HG02852 (cell line): ENCODE measurements at regions not wholly inside any gene's neighbourhood (a gene's known extent, or its start where the extent isn't known, plus 50 kb on each side); places are given as distances from the start of the nearest gene placed in this dataset.

Source experiments
- ATAC-seq: cut with Tn5 transposase; IDR thresholded peaks from one replicate; pipeline ENCODE4 v1.9.1; 2021; ENCODE audit warnings: mild to moderate bottlenecking, moderate library complexity; ENCODE audit not compliant: unreplicated experiment

DNA sequence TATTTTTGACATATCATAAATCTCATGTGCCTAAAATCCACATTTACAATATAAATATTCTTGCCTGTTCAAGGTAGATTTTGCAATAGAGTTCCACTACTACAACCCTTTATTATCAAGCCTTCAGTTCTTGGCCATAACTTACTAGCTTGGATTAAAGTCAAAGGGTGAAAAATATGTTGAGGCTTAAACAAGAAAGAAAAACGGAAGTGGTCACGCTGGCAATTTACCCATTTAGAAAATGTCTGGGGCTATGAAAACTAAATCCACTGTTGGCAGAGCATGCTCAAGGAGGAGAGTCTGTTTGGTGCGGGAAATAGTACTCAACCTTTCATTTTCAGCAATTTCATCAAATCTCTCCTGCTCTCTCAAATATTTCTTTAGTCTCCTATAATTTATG lies 209.8 kb upstream of the RHOBTB1 start:
- no peak for ATAC-seq

DNA sequence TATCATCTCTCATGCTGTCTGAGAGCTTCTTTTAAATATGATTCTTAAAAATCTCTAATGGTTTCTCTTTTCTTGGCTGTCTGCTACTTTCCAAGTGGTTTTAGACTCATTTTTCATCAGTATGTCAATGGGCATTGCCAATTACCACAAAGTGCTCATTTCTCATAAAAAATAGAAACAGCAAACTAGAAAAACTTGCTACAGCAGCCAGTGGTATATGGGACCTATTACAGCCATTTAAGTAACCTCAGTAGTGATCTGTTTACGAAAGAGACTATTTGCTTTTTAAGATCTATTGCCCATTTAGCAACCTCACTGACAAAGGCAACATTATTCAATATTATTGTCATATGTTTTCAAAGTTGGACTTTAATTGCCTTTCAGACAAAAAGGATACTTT lies 207.1 kb upstream of the RHOBTB1 start:
- no peak for ATAC-seq

DNA sequence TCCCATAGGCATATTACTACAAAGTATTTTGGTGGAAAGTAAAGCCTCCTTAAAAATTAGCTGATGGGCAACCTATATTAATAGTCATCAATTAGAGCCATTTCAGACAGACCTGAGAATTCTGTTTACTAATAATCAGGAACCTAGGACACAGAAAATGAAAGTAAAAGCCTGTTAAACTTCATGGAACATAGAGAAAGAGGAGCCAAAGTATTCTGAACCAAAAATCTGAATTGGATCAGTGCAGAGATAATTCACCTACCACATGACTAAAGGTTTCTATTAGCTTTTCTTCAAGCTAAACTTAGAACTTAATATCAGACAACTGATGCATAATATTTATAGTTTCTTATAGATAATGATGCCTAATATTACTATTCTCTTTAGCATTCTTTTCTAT lies 204.5 kb upstream of the RHOBTB1 start:
- no peak for ATAC-seq

DNA sequence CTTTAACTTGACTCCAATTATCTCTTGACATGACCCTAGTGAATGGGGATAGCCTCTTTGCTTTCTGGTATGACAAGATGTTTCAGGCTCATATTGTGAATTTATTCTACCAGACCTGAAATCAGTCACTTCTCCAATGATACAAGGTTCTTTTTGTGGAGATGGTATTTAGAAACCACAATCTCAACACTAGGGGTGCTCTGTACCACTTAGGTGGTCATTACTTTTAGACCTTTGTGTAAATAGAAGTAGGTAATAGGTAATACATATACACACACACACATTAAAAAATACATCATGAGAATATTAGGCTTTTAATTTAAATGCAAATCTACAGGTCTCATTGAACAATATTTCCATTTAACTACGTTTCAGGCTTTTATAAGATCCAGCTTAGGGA lies 199.0 kb upstream of the RHOBTB1 start:
- no peak for ATAC-seq

DNA sequence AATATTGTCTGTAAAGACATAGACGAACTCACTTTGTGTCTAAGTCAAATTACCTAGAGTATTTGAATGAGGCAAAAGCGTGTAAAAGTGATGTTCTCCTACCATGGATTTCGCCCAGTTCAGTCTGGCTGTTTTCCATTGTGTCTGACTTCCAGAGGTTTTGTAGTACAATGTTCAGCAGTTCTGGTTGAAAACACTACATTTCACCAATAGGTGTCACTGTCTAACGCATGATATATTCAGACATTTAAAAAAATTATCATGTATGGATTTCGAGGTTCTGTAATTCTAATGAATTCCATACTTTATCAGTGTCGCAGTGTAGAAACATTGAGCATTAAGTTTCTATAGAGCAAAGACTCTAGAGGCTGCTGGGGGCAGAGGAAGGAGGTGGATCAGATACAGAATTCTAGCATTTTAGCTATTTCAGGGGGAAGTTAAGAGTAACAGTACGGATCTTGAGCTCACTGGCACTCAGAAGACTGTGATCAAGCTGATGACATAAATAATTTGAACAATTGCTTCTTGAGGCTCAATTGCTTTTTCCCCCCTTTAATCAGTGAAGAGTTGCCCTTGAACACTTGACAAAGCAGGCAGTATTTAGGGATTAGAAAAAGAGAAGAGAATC lies 196.9 kb upstream of the RHOBTB1 start:
- ATAC-seq = no peak

DNA sequence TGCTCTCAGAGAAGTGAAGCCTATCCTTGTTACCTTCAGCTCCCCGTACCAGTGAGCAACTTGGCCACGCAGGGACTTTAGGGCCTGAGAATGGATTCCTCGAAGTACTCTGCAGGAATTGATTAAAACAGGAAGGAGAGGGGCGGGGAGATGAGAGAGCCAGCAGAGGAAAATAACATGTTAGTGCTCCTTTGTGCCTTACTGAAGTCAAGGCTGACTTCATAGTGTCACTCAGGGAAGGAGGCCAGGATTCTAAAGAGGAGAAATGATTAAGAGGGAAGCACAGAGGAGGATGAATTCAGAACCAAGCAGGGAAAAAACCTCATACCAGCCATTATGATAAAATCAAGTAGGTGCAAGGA lies 195.6 kb upstream of the RHOBTB1 start:
- no peak for ATAC-seq

DNA sequence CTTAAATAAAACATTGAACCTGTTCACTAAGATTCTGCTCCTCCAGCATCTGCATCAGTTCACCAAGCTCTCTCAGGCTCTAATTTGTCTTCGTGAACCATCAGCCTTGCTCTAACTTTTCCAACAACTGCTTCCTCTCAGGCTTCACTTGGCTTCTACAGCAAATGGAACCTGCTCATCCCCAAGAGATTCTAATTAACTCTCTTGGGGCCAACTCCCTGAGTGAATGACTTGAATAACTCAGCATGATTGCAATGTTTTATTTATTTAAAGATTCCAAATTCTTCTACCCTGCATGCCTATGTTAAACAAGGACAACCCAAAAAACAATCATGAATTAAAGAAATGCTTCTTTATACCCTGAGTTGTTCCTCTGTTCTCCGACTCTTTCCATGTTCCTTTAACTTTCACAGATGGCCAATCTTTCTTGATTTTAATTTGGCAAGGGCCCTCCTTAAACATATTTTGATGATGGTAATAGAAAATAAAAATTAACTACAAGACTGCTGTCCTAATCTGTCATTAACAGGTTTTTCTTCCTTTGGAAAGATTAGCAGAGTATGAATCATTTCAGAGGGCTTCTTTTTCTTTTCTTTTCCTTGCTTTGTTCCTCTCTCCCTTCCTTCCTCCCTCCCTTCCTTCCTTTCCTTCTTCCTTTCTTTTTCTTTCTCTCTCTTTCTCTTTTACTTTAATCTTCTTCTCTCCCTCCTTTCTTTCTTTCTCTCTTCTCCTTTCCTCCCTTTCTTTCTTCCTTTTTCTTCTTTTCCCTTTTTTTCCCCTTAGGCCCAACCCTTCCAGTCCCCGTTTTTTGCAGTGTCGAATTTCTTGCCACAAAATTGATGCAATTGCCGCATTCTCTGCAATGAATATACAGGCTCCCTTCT lies 195.0 kb upstream of the RHOBTB1 start:
- ATAC-seq = no peak

DNA sequence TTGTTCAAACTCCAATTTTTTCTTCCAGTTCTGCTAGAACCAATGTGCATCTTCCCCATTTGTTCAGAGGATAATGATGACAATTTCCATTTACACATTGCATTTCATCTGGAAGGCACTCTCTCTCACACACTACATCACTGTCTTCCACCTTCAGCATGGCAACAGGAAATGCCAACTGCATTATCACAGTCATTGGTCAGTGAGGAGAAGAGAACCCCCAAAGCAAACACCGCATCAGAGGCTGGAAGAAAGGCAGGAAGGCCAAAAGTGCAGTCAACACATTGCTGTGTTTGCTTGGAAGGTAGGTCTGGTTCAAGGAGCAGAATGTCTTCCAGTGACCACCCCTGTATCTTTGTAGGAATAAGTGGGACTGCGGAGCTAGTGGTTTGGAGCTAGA lies 192.2 kb upstream of the RHOBTB1 start:
- ATAC-seq = no peak

DNA sequence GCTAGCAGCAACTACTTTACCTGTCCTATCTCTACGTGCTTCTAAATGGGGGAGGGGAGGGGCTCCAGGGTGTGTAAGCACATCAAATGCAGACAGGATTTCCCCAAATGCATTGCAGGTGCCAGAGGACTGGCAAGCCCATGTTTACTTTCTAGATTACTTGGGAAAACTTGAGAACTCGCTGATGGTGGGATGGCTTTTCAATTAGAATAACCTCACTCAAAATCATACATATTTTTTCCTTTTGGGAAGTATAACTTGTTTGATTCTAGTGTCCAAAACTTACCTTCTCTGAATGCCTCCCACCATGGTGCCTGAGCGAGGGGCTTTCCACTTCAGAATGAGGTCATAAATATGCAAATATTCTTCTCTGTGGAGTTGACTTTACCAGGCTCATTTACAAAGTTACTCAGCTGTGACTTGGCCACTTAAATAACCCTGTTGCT lies 191.3 kb upstream of the RHOBTB1 start:
- peak; percentile 94 for ATAC-seq

DNA sequence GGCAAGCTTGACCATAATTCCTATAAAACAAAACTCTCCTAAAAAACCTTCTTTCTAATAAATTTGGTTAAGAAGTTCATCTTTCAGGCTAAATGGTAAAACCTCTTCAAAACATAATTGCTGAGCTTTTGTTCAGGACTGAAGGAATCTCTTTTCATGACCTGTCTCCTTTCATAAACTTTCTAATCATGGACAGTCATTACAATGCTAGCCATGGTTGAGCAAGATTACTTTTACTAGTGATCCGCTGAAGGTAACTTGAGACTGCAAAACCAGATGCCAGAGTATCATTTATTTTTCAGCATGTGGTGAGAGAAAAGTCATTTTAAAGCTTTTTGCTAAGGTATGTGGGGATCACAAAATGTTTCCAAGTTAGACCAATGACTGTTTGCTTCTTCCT lies 186.4 kb upstream of the RHOBTB1 start:
- no peak for ATAC-seq

DNA sequence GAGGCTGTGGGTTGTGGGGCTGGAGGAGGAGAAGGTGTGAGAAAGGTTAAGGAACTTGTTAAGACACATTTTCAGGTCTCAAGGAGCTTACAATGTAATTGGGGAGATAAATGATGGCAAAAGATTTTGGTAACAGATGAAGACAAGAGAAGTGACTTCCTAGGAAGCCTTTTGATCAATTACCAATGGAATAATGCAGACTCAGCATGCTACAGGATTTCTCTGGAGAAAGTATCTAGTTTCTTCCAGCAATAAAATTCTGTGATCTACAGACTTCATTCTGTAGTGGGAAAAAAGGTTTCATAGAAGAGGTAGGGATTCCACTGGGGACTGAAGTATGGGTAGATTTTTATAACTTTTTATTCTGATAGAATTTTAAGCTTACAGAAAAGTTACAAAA lies 184.2 kb upstream of the RHOBTB1 start:
- no peak for ATAC-seq

DNA sequence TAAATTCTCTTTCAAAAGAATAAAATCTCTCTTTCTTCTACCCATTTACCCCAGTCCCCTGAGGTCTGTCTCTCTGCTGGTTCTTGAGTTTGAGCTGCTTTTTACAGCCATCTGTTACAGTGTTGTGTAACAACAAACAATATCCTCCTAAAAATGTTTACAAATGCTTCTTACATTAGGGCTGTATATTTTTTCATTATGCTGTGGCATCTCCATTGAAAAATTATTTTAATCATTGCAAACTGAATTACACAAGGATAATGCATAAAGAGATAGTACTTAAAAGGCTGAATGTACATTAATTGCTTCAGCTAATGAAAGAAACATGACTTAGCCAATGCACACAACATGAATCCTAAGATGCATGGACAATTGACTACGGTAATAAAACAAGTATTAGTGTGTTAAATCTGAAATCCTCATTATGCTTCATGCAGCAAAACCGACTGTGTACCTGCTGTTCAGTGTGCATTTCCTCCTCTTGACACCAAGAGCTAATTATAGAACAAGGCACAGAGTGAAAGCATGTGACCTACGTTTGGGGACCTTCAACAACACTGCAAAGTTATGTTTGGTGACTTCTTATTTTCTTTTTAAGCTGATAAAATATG lies 181.7 kb upstream of the RHOBTB1 start:
- peak; percentile 86 for ATAC-seq

DNA sequence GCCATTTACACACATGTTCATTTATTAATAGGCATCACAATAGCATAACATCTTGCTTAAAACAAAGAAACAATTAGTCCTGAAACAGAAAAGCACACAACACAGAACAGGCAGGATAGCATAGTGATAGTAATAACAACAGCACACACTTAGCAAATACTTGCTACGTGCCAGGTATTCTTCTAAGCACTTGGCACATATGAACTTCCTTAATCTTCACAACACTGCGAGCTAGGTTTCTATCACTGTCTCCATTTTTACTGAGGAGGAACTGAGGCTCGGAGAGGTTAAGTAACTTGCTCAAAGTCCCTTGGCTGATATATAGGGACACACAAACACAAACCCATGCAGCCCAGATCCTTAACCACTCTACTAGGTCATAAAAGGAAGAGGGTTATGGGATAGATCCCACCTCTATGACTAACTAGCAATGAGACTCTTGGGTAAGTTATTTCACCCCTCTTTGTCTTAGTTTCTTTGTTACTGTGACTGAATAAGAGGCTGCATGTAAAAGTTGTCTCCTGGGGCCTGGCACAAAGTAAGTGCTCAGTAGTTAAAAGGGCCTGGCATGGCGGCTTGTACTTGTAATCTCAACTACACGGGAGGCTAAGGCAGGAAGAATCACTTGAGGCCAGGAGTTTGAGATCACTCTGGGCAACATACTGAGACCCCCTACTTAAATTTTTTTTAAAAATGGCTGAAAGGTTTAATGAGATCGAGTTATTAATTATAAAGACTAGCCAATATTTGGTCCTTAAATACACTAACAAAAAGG lies 181.0 kb upstream of the RHOBTB1 start:
- ATAC-seq = no peak

DNA sequence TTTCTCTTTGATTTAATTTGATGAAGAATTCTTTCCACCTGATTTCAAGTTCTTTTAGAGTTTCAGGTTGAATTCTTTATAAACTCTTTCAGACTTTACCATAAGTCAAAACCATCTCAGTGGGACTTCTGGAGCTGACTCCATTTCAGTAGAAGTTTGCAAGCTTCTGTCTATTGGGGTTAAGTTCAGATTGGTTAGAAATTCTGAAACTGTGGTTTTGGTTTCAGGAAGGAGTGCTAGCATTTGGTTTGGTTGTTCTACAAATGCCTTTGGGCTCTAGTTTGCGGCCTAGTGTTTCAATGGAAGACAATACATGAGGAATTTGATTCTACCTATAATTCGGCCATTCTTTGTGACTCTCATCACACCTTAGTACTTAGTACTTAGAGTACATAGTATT lies 176.8 kb upstream of the RHOBTB1 start:
- peak; percentile 91 for ATAC-seq

DNA sequence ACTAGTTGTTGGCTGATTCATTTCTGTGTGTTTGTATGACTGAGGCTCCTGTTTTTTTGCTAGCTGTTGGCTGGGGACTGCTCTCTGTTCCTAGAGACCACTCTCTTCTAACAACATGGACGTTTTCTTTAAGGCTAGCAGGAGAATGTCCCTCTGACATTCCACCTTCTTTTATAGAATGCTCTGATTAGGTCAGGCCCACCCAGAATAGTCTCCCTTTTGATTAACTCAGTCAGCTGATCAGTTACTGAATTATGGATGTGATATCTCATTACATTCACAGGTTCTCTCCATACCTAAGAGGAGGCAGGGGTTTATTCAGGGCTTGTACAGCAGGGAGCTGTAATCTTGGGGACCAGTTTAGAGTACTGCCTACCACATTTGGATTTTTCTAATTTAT lies 175.6 kb upstream of the RHOBTB1 start:
- ATAC-seq = no peak

DNA sequence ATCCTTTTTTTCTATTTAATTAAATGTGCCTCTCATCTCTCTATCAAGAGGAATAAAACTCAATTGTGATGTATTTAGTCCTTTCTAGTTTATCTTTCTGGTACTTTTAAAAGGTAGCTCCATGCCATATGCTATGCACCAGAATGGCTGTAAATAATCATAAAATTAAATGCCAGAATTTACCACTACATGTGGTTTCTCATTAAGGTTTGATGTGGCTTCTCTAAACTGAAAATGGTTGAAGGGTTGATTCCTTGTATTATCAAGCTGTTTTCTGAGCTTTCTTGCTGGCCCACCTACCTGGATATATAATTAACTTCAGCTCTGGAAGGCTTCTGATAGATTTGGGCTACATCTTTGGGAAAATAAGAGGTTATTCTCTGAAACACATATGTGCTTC lies 171.9 kb upstream of the RHOBTB1 start:
- ATAC-seq = no peak

DNA sequence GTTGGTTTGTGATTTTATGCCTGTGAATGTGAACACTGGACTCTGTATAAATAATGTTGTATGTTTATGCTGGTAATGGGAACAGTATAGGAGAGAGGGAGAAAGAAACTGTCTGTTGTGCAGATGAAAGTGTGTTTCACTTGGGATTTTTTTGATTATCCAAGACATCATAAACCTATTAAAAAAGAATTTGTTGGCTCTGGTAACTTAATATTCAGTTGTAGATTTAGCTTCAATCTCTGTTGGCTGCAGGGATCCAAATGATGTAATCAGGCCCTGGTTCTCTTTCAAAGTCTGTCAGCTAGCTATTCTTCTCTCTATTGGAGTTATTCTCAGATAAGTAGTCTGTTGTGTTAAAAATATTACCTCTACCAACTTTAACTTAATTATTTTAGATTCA lies 168.8 kb upstream of the RHOBTB1 start:
- no peak for ATAC-seq

DNA sequence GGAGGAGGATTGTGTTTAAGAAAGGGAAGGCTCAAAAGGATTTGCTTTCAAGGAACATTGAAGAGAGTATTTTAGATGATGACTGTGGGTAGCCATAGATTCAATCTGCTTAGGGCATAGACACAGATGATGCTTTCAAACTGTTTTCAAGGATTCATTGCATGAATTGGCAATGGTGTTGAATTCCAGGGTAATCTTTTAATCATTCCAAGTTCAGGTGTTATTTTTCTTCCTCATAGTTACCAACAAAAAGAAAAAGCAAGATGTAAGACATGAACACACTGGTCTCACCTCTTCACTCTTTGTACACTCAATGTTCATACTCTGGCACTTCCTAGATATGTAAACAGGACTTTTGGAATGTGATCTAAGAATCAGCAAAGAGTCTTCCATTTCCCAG lies 167.0 kb upstream of the RHOBTB1 start:
- no peak for ATAC-seq

DNA sequence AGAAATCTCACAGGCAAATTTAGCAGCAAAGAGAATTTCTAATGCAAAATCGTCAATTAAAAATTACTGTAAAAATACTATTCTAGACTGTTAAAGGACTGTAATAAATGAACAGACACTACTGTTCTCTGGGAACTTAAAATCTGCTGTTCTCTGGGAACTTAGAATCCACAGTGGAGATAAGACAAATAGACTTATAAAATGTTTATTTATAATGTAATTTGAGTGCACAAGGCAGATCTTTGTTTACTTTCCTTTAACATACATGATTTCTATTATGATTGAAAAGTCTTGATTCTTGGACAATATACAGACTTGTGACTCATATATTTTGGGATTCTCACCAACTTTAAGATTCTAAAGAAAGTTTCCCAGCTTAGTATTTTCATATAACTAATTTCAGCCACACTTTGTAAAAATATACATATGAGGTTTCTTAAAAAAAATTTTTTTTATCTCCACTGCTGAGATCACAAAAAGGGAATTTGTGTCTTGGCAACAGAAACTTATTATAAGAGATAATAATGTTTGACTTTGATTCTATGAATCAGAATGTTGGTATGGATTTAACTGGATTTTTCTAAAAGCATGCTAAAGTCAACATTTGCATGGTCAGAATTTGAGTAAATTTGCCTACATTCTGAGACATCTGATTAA lies 166.3 kb upstream of the RHOBTB1 start:
- no peak for ATAC-seq

DNA sequence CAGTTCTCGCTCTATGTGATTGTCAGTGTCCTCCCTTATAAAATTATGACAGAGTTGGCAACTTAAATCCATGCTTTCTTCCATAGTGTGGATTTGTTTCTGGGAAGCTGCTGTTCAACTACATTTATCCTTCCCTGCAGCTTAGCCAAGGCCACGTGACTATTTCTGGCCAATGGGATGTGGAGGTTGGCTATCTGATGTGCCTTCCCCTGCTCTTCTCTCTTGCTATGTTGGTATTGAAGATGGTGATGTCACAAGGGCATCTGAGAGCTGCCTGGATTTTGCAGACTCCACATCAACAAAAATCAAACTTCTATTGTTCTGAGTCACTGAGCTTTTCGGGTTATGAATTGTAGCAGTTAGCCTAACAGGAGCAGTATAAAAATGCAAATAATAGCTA lies 164.9 kb upstream of the RHOBTB1 start:
- no peak for ATAC-seq

DNA sequence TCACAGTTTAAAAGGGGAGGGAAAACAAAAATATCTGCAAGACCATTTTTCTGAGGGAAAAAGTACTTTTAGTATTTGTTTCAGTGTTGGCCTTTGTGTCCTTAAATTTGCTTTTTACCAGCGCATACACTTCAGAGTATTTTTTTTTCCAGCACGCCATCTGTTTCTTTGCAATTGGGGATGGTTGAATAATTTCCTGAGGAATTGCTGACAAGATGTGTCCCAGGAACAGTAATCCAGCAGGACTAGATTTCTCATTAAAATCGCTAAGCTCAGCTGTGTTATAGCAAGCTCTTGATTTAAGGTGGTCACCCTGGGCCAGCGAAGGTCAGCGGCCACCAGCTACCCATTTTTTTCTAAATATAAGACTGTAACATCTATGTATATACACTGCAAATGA lies 156.9 kb upstream of the RHOBTB1 start:
- ATAC-seq = no peak
